Activated CD8-positive, alpha-beta memory T cell treated with anti-CD3 and anti-CD28 coated beads for 36 hours (primary cell): ENCODE measurements at regions not wholly inside any gene's neighbourhood (a gene's known extent, or its start where the extent isn't known, plus 50 kb on each side); places are given as distances from the start of the nearest gene placed in this dataset.
"Not testable (repeated sequence)": the region's sequence is repeated elsewhere in the genome, so short reads cannot be mapped to it uniquely, and the experiment has no call there.

ENCODE experiments used
- CTCF ChIA-PET: fragments of 350-600 bp; sonication (Branson Sonifier 250); formaldehyde crosslinking; loops from one replicate; lab custom pipeline; 2021; ENCODE audit warnings: antibody characterized with exemption; lab: Charles Lee
- POLR2A ChIA-PET: fragments of 350-600 bp; sonication (Branson Sonifier 250); formaldehyde crosslinking; loops from one replicate; lab custom pipeline; 2021; ENCODE audit warnings: antibody characterized with exemption; lab: Charles Lee

DNA sequence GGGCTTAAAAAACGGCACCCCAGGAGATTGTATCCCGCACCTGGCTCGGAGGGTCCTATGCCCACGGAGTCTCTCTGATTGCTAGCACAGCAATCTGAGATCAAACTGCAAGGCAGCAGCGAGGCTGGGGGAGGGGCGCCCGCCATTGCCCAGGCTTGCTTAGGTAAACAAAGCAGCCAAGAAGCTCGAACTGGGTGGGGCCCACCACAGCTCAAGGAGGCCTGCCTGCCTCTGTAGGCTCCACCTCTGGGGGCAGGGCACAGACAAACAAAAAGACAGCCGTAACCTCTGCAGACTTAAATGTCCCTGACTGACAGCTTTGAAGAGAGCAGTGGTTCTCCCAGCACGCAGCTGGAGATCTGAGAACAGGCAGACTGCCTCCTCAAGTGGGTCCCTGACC is 601.5 kb upstream of the TBX3 start:
- CTCF ChIA-PET, POLR2A ChIA-PET: not testable (repeated sequence)

DNA sequence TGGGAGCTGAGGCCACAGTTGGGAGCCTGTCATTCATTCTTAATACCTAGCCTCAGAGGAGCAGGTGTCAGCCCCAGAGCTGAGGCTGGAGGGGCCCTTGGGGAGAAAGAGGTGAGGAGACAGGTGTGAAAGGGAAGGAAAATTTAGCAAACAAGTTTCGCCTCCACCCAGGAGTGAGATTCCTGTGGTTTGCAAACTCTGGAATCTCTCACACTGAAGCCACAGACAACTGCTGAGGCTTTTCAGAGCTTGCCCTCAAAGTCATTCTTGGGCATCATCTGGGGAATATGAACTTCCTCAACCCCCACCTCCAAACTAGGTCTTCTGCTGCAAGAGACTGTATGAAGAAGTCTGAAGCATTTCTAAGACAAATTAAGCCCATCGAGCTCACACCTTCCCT is 589.5 kb upstream of the TBX3 start:
- POLR2A ChIA-PET: no interaction called here
- CTCF ChIA-PET: no interaction called here

DNA sequence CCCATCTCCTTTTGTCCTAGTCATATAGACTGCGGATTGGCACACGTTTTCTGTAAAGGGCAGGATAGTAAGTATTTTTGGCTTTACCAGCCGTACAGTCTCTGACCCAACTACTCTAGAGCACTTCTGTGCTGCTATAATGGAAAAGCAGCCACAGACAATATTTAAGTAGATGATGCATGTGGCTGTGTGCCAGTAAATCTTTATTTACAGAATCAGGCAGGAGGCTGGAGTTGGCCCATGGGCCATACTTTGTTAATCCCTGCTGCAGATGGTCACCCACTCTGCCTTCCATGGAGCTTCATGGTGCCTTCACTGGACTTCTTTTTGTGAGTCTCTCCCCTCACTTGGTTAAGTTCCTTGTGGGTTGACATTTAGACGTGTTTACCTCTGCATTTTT is 584.5 kb upstream of the TBX3 start:
- CTCF ChIA-PET: no interaction called here
- POLR2A ChIA-PET: no interaction called here

DNA sequence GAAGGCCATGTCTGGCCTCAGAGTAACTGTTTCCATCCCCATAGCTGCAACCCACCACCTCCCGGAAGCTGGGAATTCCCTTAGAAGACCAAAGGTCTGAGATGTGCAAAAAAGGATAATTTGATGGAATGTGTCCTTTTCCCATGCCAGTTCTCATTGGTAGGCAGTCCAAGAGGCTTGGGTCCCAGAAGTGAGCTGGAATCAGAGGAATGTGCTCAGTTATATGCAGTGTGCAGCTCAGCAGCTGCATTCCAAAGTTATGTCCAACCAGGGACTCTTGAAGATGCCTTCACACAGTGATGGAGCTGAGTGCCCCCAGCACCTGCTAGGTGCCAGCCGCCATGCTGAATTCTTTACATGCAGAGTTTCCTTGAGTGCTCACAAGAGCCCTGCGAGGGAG is 583.9 kb upstream of the TBX3 start:
- ChIA-PET POLR2A (no interaction called here), CTCF (no interaction called here)

DNA sequence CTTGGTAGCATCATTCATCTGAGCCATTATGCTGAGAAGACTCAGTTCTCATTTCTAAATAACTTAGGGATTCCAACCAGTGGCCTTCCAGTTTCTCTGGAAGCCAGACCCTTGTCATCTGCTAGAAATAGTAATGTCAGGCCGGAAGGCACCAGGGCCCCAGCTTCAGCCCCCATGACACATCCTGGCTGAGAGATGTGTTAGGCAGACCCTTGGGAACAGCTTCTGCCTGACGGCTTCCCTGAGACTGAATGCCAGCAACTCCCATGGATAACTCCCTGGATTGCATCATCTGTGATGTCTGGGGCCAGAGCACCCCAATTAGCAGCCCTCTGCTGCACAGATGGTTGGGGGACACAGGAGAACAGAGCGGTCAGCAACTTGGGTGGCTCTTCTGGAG is 583.5 kb upstream of the TBX3 start:
- CTCF ChIA-PET: no interaction called here
- POLR2A ChIA-PET: no interaction called here

DNA sequence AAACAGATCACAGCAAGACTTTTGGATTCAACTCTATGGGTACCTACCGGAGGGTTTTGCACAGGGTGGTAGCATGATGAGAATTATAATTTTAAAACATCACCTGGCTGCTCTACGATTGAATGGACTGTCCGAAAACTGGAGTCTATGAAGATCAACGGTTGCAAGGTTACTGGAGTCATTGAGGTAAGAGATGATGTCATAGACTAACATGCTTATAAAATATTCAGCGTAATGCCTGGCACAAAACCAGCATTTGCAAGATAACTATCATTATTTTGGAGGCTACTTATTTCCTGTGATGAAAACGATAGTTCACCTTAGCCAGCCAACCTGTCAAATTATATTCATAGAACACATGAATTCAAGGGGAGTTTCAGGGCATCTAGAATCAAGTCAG is 580.6 kb upstream of the TBX3 start:
- CTCF ChIA-PET: no interaction called here
- POLR2A ChIA-PET: no interaction called here

DNA sequence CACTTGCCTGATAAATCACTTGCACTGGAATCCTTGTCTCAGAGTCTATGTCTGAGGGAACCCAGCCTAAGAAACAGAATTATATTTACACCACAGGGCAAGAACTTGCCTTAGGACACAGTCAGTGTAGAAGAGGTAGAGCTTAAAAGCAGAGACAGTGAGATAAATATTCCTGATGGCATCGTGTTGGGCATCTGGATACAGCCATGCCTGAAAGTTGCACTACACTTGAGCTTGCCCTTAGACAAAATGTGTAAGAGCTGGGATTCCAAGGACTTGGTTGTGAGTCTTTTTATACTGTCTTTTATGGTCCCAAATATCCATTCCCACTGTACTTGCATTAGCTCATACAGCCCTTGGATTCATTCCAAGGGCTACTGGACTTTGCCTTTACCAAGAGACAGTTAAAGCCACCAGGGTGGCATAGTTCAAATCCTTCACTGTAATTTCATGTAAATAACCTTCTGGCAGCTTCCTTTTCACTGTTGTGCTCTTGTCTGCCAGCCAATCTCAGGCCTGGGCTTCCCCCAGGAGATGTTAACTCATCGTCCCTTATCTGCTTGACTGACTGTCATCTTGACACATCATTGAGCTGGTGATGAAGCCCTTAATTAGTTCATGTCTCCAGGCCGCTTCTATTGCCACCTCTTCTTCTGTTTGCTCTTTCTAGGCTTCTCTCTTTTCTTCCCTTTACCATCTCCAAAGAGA is 577.9 kb upstream of the TBX3 start:
- ChIA-PET POLR2A (no interaction called here), CTCF (no interaction called here)

DNA sequence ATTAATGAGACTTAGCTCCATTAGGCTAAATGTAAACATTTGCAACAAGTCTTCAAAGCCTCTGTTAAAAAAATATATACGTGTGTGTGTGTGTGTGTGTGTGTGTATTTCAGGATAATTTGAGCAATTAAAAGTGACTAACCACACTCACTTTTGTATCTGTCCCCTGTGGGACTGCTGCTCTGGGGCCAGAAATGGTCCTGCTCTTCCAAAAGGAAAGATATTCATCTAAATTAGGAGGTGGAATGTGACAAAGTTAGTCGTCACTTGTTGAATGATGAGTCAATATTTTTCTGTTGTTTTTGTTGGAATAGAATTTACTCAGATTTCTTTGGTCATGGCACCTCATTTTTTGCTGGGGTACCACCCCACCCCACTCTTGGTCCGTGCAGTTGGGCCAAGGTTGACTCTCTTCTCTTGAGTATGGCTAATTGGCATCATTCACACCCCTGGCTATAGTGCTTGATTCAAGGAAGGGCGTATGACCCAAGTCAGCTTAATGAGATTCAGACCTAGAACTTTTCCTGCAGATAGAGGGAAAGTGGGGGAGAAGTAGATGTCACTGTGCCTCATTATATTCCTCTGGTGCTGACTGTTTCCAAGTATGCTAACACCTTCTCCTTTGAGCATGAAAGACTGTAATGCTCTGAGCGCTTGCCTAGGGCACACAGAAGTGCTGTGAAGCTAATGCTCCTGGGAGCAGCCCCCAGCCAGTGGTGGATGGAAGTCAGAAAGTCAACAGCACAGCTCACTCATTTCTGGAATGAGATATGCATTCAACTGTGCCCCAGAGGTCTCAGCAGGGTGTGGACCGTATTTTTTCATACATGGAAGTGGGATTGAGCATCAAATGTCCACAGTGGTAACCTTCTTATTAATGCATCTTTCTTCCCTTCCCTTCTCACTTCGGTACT is 577.0 kb upstream of the TBX3 start:
- ChIA-PET CTCF (no interaction called here), POLR2A (no interaction called here)

DNA sequence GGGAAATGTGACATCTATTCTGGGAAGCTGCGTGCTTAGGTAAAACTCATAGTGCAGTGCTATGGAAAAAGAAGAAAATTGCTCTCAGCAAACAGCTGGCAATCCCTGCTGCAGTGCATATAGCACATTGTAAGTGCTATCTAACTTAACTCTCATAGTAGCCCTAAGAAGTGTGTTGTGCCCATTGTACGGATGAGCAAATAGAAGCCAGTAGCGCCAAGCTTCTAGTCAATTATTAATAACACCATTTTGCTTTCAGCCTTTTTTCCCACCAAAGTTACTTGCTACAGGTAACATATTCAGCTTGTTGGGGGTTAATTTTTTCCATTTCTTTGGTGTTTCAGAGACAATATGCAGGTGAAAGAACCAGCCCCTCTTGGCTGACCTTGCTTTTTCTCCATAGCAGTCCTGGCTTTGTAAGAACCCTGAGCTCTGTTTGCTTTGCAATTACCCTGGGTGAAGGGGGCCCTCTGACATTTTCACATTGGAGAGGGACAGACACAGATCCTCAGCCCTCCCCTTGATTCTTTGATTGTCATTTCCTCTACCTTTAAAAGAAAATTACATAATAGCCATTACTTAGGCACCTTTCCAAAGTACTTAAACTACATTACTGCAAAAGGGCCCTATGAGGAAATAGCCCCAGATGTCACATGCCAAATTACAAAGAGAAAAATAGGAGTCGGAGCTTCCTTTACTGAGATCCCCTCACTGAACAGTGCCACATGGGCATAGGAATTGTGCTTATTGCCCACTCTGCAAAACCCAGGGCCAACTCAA is 576.2 kb upstream of the TBX3 start:
- POLR2A ChIA-PET: no interaction called here
- CTCF ChIA-PET: no interaction called here

DNA sequence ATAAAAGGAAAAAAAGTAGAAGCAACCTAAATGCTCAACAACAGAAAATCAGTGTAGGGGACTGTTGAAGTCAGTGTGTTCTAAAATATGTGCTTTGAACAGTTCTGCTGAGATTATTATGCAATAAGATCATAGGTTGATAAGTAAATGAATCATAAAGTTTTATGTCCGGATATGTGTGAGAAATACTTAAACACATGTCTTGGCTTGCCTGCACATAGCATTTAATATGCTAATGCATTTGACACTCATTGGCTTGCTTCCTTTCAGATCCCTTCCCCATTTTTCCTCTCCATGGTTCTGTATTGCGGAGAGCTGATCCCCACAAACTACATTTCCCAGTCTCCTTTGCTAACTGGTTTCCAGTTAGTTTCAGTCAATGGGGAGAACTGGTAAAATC is 573.8 kb upstream of the TBX3 start:
- CTCF ChIA-PET: no interaction called here

DNA sequence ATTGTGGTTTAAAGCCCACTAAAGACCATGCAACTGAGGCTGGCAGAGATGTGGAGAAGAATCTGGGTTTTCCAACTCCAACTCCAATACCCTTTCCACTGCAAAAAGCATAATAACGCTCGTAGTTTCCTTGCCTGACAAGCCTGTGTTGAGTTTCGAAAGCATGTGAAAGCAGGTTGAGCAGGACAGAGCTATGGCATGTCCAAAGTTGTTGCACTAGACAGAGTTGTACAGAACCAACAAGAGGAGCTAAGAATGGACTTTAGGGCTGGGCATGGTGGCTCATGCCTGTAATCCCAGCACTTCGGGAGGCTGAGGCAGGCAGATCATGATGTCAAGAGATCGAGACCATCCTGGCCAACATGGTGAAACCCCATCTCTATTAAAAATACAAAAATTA is 572.0 kb upstream of the TBX3 start:
- CTCF ChIA-PET: no interaction called here
- POLR2A ChIA-PET: no interaction called here

More for the DNA sequence above, 573.8 kb upstream of the TBX3 start:
- POLR2A ChIA-PET: no interaction called here

DNA sequence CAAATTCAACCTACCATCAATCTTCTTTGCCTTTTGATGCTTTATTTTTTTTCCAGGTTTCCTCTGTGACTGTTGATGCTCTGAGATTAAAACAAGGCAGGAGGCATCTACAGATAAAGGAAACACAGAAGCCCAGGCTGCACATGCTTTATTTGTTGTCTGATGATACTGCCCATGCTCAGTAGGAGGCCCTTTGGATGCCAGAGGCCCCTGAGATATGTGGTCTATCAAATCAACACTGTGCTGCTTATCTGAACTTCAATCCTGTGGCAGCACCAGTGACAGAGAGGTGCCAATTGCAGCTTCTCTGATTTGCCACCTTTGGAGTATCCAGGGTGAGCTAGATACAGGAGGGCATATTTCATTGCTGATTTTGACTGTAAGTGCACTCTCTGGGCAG is 571.3 kb upstream of the TBX3 start:
- CTCF ChIA-PET: no interaction called here
- POLR2A ChIA-PET: no interaction called here

DNA sequence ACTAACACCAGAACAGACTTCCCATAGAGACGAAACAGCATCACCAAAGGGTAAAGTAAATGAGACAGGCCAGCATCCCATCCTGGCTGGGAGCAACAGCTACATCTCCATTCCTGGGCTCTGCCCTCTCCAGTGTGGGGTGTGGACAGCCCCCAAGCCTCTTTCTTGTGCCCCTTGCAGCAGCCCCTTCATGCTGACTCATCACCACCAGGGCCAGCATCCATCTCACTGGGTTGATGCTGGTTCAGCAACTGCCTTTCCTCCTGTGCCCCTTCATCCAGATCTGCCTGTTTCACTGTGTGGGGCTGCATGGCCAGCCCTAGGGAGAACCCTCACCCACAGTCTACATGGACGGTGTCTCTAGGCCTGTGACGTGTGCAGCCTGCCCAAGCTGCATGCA is 569.1 kb upstream of the TBX3 start:
- POLR2A ChIA-PET: no interaction called here
- CTCF ChIA-PET: no interaction called here

DNA sequence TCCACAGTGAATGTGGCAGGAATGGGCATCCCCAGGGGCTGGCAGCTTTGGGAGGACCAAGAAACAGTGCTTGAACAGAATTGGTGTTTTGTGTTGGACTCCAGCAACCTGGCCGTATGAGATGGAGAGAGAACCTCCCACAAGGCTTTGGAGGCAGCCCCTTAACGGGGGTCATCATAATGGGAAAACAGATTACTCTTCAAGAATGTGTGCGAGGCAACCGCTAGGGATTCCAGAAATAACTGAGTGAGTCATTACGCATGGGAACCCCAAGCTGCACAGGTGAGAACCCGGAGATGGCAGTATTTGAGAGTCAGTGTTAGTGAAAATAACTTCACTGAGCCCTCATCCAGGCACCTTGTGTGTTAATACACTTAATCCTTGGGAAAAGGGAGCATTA is 567.8 kb upstream of the TBX3 start:
- POLR2A ChIA-PET: no interaction called here
- CTCF ChIA-PET: no interaction called here

DNA sequence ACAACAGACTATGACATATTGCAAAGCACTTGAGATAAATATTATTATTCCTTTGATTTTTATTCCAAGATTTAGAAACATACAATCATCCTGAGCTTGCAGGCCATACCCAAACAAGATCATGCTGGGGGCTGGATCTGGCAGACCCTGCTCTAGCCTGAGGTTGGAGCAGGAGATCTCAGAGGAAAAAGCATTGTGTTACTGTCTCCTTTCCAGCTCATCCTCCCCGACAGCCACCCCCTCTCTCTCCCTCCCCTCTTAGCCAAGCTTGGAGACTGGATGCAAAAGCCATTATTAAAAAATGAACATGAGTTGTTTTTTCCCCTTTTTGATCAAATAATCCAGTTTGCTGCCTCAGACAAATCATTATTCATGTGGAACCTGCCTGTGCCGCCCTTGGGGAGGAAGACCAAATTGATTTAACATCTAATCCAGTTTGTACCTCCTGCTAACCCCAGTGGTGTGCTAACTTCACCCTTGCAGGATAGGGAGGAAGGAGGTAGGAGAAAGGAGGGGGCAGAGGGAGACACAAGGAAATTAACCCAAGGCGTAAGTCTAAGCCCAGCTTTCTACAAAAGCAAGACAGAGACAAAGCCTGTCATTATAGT is 565.8 kb upstream of the TBX3 start:
- ChIA-PET POLR2A (no interaction called here), CTCF (no interaction called here)

DNA sequence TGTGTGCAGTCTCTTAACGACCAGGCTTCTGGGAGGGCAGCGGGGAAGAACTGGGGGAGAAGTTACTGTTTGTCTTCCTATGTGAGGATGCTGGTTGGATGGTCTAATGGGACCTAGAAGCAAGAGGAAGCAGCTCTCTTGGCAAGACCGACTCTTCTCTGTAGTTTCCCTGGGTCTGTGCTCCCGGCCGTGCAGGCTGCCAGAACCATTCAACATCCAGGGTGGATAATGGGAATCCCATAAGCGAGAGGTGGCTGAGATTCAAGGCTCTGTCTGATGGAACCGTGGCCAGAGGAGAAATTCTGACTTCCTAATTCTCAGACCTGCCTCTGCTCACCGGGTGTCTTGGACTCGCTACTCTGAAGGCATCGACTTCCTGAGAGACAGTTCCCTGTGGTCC is 561.0 kb upstream of the TBX3 start:
- POLR2A ChIA-PET: no interaction called here
- CTCF ChIA-PET: no interaction called here

DNA sequence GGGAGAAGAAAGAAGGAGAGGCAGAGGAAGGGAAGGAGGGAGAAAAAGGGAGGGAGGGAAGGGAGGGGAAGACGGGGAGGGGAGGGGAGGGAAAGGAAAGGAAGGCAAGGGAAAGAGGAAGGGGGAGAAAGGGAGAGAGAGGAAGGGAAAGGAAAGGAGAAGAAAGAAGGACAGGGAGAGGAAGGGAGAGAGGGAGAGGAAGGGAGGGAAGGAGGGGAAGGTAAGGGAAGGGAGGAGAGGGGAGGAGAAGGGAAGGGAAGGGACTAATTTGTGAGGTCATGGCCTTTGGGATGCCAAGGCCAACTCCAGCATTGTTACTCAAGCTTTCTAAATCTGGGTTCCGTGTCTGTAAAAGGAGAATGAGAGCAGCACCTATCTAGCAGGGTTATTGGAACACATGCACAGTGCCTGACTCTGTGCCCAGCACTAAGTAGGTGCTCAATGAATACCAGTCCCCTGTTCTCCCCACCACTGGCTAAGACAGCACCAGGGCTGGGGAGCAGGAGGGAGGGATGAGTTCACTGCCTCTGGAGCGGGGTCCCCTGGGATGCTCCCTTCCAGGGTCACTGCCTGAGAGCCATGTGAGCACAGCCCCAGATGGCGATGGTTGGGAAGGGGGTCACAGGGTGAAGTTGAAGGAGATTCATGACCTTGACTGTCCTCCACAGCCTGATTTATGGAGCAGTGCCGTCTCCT is 560.1 kb upstream of the TBX3 start:
- ChIA-PET POLR2A (no interaction called here), CTCF (no interaction called here)

DNA sequence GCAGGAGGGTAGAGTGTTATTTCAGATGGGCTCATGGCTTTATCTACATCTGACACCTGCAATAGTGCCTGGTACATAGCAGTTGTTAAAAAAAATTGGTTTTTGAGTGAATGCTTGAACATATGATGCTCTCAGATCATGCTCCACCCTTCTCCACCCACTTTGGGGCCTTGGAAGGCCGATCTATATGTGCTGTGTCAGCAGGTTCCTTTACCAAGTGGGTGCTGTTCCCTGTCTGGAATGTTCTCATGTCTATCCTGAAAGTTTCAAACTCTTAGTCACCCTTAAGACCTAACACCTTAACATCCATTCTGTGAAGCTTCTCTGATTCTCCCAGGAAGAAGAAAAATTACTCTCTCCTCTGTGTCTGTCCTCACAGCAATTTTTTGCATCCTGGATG is 556.3 kb upstream of the TBX3 start:
- ChIA-PET CTCF (no interaction called here), POLR2A (no interaction called here)

DNA sequence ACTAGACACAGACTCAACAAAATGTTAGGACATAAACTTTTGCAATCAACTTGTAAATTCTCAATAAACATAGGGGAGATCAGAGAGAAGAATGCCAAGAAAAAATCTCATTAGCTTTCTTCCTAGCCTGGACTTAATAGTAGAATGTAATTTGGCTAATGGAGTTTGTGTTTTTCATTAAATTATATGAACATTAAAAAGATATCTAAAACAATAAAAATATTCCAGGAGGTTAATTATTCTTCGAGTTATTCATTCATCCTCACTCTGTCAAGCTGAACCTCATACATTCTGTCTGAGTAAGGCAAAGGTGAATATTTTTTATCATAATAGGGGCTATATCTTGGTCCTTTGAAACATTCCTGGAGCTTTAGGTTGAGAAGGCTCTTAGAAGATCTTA is 551.9 kb upstream of the TBX3 start:
- POLR2A ChIA-PET: no interaction called here
- CTCF ChIA-PET: no interaction called here
